Tongue (tissue), 1 donor: ENCODE measurements at regions not wholly inside any gene's neighbourhood (a gene's known extent, or its start where the extent isn't known, plus 50 kb on each side); places are given as distances from the start of the nearest gene placed in this dataset.
"Not testable (repeated sequence)": the region's sequence is repeated elsewhere in the genome, so short reads cannot be mapped to it uniquely, and the experiment has no call there.

Experiments used
- DNase-seq: peaks from one replicate; pipeline ENCODE4 v3.0.0-alpha.2; 2015

GRCh38 chr5:105380126-105380525, 1817.5 kb upstream of the NUDT12 start:
- DNase-seq = no peak

GRCh38 chr5:105371169-105371568, 1808.6 kb upstream of the NUDT12 start:
- DNase-seq = no peak

DNA sequence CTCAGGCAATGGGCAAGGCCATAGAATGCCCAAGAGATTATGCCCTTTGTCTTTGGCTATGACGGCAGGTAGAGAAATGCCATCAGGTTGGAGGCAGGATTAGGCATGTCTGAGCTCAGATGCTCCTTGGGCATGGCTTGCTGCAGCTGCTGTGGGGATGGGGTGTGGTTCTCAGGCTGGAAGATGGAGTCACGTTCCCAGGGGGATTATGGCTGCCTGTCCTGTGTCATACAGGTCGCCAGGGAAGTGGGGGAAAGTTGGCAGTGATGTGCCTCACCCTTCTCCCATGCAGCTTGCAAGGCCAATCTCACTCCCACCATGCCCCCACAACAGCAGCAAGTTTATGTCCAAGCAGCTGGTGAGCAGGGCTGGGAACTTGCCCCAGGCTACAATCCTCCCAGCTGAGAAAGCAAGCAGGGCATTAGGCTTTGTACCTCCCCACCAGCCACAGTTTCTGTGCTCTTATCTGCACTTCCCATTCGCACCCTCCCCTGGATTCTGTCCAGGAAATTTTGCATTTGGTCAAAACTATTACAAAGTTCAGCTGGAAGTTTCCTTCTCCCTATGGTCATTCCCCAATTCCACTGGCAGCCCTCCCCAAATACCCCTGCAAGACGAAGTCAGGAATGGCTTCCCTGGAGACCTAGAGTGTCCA, 1788.0 kb upstream of the NUDT12 start:
- no peak for DNase-seq

DNA sequence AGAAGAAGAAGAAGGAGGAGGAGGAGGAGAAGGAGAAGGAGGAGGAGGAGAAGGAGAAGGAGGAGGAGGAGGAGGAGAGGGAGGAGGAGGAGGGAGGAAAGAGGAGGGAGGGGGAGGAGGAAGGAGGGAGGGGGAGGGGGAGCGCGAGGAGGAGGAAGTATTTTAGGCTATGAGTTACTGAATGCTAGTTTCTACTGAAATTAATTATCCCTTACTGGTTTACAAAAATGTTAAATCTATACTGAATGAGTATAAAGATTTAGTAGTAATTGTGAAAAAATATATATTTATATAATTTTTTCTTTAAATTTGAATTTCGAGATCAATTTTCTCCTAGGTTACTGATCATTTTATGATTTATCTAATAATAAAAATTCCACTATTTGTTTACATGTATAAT, 1769.0 kb upstream of the NUDT12 start:
- DNase-seq = no peak

DNA sequence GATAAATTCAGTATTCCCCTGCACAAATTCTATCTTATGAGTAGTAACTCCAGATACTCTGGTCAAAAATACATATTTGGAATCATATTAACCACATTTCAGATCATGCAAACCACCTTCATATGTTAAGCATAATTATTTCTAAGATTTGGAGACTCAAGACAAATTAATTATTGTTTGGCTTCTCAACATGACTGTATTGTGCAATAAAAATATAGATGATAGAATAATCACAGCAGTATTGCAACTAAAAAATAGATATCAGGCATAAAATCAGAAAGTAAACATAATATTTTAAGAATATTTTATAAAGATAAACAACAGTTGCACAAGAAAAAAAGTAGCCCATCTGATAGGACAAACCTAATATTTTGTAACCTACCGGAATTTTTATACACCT, 1767.6 kb upstream of the NUDT12 start:
- DNase-seq = no peak

GRCh38 chr5:105304859-105305258, 1742.3 kb upstream of the NUDT12 start:
- DNase-seq = no peak

DNA sequence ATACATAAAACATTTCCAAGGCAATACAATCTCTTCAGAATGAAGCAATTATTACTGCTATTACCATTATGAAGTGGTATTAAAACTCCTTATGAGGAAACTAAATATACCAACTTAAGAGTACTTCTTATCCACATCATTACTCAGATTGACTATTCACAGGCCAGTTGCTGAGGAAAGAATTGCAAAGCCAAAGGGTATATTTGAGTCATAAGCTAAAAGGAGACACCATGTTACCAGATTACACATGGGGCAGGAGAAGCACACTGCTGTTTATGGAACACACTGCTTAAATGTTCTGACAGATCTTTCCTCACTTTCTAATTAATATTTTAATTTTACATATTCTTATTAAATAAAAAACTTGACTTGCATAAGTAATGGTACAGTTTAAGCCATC, 1726.4 kb upstream of the NUDT12 start:
- DNase-seq = no peak

DNA sequence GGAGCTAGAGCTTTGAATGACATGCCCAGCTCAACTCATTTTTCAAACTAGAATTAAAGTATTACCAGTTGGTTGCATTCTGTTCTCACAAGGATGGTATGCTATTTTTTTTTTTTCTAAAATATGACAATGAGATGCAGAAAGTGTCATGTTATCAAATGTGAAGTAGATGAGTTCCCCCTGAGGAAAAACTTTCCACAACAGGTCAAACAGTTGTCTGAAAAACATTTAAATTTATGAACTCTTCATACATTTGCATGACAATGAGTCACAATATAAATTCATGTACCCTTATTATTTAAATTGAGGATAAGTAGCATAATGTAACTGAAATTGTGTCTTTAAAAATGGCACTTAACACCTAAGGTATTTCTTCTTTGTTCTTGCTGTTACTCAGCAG, 1720.5 kb upstream of the NUDT12 start:
- DNase-seq = no peak

GRCh38 chr5:105274079-105274478, 1711.5 kb upstream of the NUDT12 start:
- DNase-seq = no peak

GRCh38 chr5:105263515-105263914, 1700.9 kb upstream of the NUDT12 start:
- no peak for DNase-seq

DNA sequence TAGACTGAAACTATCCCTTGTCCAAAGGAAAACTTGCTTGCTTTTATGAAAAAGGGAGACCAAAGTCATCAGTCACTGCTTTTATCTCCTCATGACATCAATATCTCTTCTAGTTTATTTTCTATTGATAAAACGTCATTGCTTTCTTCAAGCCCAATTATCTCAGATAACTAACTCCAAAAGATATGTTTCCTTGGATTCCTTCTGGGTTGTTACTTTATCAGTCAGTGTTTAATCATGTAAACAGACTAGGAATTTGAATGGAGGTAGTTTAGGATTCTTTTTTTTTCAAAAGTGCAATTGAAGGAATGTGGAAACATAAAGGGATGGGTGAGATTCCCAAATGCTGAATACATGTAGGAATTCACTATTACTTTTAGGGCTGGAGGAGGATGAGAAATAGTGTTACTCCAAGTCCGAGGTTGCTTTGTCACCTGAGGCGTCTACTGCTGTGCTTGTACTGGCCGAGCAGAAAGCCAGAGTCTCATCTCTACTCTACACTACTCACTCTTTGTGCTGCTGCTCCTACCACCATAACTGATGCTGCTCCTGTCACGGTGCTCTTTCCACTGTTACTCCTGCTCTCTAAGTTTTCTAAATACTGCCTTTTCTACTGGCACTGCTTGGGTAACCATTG, 1697.1 kb upstream of the NUDT12 start:
- DNase-seq = no peak

GRCh38 chr5:105238561-105238960, 1676.0 kb upstream of the NUDT12 start:
- DNase-seq = no peak

- DNase-seq = no peak
Measured at GRCh38 chr5:105230516-105231157, 1668.0 kb upstream of the NUDT12 start.

- DNase-seq = no peak
Measured at GRCh38 chr5:105218018-105218417, 1655.4 kb upstream of the NUDT12 start.

DNA sequence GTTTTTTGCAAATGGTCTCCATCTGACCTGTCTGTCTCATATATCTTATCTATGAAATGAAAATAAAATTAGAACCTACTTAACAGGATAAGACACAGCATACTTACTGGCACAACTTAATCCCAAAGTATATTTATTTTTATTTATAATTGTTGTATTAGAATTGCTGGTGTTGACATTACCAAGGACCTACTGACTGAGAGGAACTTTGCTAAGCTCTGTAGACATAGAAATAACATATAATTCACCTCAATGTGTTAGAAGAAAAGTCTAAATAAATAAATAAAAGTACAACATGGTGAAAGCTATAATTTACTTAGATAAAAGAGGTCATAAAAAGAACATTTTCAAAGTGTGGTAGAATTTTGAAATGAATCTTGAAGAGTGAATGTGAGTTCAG, 1650.5 kb upstream of the NUDT12 start:
- DNase-seq = no peak

- no peak for DNase-seq
Measured at GRCh38 chr5:105207066-105207465, 1644.5 kb upstream of the NUDT12 start.

- DNase-seq = no peak
Measured at GRCh38 chr5:105197531-105197930, 1634.9 kb upstream of the NUDT12 start.

DNA sequence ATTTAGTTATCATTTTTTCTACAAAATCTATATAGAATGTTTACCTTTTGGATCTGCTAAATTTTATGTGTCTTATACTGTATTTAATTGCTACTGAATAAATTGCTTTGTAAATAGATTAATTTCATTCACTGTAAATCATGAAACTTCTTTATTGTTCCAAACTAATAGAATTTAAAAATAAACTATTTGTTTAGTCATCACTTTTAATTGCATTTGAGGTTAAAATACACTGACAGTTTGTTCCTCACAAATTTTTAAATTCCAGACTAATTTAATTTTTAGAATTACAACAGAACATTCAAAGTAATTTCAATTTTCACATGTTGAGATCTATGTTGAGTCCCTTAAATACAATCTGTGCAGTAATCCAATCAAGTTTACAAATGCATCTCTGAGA, 1633.2 kb upstream of the NUDT12 start:
- DNase-seq = no peak

DNA sequence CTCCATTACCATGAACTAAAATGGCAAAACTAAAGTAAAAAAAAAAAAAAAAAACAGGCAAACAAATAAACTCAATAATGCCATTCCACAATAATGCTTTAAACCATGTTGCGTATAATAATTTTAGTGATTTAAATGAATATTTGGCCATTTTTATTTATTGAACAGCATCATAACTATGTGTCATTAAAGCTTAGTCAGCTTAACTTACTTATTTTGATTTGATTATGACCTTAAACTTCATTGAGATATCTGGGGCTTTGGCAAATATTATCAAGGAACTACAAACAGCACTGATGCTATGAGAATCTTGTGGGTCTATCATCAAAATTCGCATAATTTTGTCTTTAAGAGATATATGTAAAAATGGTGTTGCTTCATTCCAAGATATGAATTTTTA, 1610.3 kb upstream of the NUDT12 start:
- DNase-seq = no peak

GRCh38 chr5:105168806-105169205, 1606.2 kb upstream of the NUDT12 start:
- no peak for DNase-seq

DNA sequence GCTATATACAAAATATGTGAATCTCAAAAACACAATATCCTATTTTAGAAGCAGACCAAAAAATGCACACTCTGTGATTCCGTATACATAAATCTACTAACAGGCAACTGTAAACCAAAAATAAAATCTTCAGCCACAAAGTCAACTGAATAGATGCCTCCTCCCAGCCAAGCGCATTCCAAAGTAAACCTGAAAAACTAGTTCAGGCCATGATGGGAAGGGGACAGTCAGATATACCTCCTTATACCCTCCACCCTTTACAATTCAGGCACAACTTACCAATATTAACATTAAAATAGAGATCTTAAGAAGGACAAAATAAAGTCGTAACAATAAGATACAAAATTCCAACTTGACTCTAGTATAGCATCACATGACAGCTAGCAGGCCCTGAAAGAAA, 1604.5 kb upstream of the NUDT12 start:
- no peak for DNase-seq

GRCh38 chr5:105163547-105163946, 1601.0 kb upstream of the NUDT12 start:
- DNase-seq = no peak

DNA sequence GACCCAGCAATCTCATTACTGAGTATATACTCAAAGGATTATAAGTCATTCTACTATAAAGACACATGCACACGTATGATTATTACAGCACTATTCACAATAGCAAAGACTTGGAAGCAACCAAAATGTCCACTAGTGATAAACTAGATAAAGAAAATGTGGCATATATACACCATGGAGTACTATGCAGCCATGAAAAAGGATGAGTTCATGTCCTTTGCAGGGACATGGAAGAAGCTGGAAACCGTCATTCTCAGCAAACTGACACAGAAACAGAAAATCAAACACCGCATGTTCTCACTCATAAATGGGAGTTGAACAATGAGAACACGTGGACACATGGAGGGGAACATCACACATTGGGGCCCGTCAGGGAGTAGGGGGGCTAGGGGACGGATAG, 1600.0 kb upstream of the NUDT12 start:
- DNase-seq = not testable (repeated sequence)

DNA sequence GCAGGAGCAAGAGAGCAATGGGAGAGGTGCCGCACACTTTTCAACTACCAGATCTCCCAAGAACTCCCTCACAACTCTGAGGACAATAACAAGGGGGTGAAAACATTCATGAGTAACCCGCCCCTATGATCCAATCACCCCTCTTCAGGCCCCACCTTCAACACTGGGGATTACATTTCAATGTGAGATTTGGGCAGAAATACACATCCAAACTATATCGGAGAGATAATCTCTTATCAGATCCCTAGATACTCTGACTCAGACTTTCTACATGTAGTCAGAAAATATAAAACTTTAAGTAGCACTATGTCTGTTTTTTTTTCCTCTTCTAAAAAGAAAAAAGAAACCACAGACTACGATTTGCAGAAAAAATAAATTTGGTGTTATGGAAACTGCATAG, 1595.9 kb upstream of the NUDT12 start:
- no peak for DNase-seq
